Endothelial cell (in vitro differentiated cells): ENCODE measurements at regions not wholly inside any gene's neighbourhood (a gene's known extent, or its start where the extent isn't known, plus 50 kb on each side); places are given as distances from the start of the nearest gene placed in this dataset.

Source experiments
- DNase-seq: peaks from one replicate; pipeline ENCODE4 v3.0.0; 2021; ENCODE audit warnings: low spot score
- H3K27ac Mint-ChIP-seq: one replicate; pipeline ENCODE4 v1.8.0; 2021; ENCODE audit warnings: mixed read lengths, inconsistent platforms; ENCODE audit not compliant: unreplicated experiment
- H3K27me3 Mint-ChIP-seq: one replicate; pipeline ENCODE4 v1.8.0; 2021; ENCODE audit warnings: mild to moderate bottlenecking, moderate library complexity, mixed read lengths, inconsistent platforms; ENCODE audit not compliant: unreplicated experiment
- H3K36me3 Mint-ChIP-seq: one replicate; pipeline ENCODE4 v1.8.0; 2021; ENCODE audit warnings: mild to moderate bottlenecking, low read depth, mixed read lengths, inconsistent platforms; ENCODE audit not compliant: unreplicated experiment
- H3K4me1 Mint-ChIP-seq: one replicate; pipeline ENCODE4 v1.8.0; 2021; ENCODE audit warnings: mild to moderate bottlenecking, mixed read lengths, inconsistent platforms; ENCODE audit not compliant: unreplicated experiment
- H3K4me3 Mint-ChIP-seq: one replicate; pipeline ENCODE4 v1.8.0; 2021; ENCODE audit warnings: mild to moderate bottlenecking, mixed read lengths, inconsistent platforms; ENCODE audit not compliant: unreplicated experiment
- H3K9me3 Mint-ChIP-seq: one replicate; pipeline ENCODE4 v1.8.0; 2021; ENCODE audit warnings: mixed read lengths, inconsistent platforms; ENCODE audit not compliant: unreplicated experiment
- TF ChIP-seq, protein P1 (sequence below): fragments of 200-600 bp; sonication (generic); IDR thresholded peaks from one replicate; pipeline ENCODE4 v1.5.0; 2021; ENCODE audit warnings: antibody characterized with exemption; ENCODE audit not compliant: unreplicated experiment

- Mint-ChIP-seq H3K4me1 (peaks cover 5% of the 10 kb centered on the region), H3K36me3 (no peaks in the 10 kb centered on the region), H3K27ac (no peak overlapping the region), H3K4me3 (no peak overlapping the region), H3K27me3 (peaks cover 1% of the 10 kb centered on the region), H3K9me3 (no peaks in the 10 kb centered on the region)
- DNase-seq, result no peak
- TF ChIP-seq, protein P1, sequence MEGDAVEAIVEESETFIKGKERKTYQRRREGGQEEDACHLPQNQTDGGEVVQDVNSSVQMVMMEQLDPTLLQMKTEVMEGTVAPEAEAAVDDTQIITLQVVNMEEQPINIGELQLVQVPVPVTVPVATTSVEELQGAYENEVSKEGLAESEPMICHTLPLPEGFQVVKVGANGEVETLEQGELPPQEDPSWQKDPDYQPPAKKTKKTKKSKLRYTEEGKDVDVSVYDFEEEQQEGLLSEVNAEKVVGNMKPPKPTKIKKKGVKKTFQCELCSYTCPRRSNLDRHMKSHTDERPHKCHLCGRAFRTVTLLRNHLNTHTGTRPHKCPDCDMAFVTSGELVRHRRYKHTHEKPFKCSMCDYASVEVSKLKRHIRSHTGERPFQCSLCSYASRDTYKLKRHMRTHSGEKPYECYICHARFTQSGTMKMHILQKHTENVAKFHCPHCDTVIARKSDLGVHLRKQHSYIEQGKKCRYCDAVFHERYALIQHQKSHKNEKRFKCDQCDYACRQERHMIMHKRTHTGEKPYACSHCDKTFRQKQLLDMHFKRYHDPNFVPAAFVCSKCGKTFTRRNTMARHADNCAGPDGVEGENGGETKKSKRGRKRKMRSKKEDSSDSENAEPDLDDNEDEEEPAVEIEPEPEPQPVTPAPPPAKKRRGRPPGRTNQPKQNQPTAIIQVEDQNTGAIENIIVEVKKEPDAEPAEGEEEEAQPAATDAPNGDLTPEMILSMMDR, result no peak
Observed at GRCh38 chrX:1894026-1894294, 279.1 kb downstream of the ASMT start.

DNA sequence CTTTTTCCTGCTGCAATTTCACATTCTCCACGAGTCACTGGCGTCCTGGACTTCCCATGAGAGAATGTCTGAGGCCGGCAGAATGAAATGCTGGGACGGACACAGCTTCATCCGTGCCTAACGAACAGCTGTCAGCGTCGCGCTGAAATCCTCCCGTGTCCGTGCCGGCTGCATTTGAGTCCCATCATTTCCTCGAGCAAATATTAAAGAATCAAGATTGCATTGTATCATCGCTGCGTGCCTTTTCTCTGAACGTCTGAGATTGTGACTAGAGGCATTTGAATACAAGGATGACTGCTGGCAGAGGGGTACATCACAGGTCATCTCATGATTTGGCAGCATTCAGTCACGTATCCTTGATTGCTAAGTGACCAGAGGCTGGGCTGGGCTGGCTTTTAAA is 279.9 kb downstream of the ASMT start:
- TF ChIP-seq, protein P1, result no peak
- H3K4me1 Mint-ChIP-seq, result peaks cover 9% of the 10 kb centered on the region
- no peaks in the 10 kb centered on the region for H3K9me3 Mint-ChIP-seq
- H3K36me3 Mint-ChIP-seq, result no peaks in the 10 kb centered on the region
- no peak for DNase-seq
- no peak overlapping the region for H3K4me3 Mint-ChIP-seq
- H3K27ac Mint-ChIP-seq, result no peak overlapping the region
- H3K27me3 Mint-ChIP-seq, result peaks cover 3% of the 10 kb centered on the region

DNA sequence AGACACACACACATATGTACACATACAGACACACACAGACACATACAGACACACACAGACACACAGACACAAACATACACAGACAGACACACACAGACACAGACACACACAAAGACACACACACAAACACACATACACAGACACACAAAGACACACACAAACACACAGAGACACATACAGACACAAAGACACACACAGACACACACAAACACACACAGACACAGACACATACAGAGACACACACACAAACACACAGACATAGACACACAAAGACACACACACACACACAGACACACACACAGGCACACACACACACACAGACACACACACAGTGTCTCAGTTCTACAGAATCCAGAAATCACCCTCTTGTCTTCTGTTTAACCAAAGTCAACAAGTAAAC is 280.7 kb downstream of the ASMT start:
- Mint-ChIP-seq H3K36me3 (no peaks in the 10 kb centered on the region), H3K27me3 (peaks cover 3% of the 10 kb centered on the region), H3K4me1 (peaks cover 6% of the 10 kb centered on the region), H3K27ac (no peak overlapping the region), H3K4me3 (no peak overlapping the region), H3K9me3 (no peaks in the 10 kb centered on the region)
- TF ChIP-seq, protein P1, result no peak
- DNase-seq, result no peak

DNA sequence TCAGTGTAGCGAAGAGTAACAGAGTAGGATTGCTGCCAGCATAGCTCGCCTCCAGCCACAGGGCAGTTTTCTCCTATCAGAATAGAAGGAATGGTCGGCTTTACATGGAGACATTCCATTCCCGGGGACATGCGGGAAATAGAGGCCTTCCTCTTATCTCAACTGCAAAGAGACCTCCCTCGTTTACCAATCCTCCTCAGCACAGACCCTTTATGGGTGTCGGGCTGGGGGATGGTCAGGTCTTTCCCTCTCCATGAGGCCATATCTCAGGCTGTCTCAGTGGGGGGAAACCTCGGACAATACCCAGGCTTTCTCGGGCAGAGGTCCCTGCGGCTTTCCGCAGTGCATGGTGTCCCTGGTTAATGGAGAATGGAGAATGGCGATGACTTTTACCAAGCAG is 285.0 kb downstream of the ASMT start:
- Mint-ChIP-seq H3K4me1 (peaks cover 4% of the 10 kb centered on the region), H3K27me3 (peaks cover 3% of the 10 kb centered on the region), H3K36me3 (no peaks in the 10 kb centered on the region), H3K9me3 (no peaks in the 10 kb centered on the region), H3K27ac (no peak overlapping the region), H3K4me3 (no peak overlapping the region)
- no peak for DNase-seq
- TF ChIP-seq, protein P1, result no peak

DNA sequence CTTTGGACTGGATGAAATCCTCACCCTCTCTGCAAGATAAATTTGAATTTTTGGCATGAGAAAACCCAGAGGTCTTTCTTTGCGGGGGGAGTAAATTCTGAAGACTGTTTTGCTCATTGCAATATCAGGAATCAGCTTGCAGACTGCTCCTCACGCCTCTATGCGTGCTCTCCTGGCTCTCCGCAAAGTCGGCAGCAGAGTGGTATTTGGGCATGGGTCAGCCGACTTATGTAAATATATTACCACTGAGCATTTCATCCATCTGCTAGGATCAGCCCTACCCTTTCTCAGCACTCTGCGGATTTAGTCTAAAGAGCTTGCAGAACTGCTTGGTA is 288.0 kb downstream of the ASMT start:
- H3K27ac Mint-ChIP-seq, result no peak overlapping the region
- TF ChIP-seq, protein P1, result no peak
- no peaks in the 10 kb centered on the region for H3K9me3 Mint-ChIP-seq
- H3K36me3 Mint-ChIP-seq, result no peaks in the 10 kb centered on the region
- H3K27me3 Mint-ChIP-seq, result peaks cover 3% of the 10 kb centered on the region
- DNase-seq, result no peak
- no peak overlapping the region for H3K4me3 Mint-ChIP-seq
- peaks cover 4% of the 10 kb centered on the region for H3K4me1 Mint-ChIP-seq
